ENCODE measurements at regions not wholly inside any gene's neighbourhood (a gene's known extent, or its start where the extent isn't known, plus 50 kb on each side); places are given as distances from the start of the nearest gene placed in this dataset.

DNA sequence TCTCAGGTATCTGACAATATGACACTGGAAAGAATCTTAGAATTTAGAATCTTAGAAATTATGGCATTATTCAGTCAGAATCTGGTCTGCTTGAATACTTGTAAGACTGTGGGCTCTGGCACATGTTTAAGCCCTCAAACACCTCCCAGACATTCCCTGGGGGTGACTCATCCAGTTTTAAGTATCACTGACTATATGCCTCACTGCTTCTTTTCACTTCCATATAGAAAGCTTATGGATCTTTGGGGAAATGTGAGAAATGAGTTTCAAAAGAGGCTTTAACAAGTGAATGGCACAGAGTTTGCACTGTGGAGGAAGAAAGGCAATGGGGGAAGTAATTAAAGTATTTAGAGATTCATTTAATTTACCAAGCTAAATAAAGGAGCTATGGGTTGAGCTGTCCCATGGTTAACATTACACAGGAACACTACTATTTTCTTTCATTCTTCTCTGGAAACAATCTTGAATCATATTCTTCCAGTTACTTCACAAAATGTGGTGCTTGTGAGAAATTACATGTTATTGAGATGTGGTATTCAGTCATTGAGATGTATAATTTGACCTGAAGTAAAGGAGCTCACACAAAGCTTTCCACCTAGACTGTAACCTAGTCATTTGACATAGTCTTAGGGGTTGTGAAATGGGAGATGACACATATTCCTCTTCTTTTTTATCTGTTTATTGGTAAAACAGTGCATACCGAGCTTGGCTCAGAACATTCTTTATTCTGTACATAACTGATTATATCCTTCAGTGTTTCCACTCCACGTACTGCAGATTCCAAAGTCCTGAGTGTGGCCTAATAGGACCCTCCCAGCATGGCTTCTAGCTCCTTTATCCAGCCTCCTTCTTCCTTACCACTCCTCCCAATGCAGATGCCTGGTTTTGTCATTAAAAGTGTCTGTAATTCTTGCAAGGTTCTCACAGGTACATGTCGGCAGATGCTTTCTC, 544.6 kb upstream of the NECTIN3 start:
- intact Hi-C loops (cut with micrococcal nuclease): no loop called here
- DNase-seq (no peak), ATAC-seq (no peak)

DNA sequence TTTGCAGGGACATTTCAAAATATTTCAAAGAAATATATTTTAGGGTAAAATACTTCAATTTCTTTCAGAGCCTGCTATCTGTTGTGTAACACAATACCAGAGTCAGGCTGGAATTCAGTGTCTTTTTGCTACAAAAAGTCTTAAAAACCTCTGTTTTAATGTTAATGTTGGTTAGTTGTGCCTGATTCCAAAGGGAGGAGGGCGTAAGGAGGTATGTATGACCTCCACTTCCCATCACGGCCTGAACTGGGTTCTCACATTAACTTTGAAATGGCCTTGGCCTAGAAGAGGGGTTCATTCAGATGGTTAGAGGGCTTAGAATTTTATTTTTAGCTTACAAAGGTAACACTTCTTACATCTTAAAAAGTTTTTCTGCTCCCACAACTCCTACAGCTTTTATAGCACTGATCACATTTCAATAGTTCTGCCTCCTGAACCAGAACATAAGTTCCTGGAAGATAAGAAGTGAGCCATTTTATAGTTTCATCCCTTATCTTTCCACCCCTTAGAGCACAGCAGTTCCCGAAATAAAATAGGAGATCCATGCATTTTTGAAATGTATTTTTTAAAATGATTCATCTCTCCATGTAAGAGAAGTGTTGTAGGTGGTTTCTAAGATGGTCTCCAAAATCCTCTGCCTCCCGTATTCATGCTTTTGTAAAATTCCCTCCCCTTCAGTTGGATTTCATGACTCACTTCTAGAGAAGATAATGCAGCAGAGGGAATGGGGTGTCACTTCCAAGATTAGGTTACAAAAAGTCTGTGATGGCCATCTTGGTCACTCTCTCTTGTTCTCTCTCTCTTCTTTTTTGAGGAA, 543.1 kb upstream of the NECTIN3 start:
- ATAC-seq (no peak), DNase-seq (no peak)
- intact Hi-C loops (cut with micrococcal nuclease): no loop called here

DNA sequence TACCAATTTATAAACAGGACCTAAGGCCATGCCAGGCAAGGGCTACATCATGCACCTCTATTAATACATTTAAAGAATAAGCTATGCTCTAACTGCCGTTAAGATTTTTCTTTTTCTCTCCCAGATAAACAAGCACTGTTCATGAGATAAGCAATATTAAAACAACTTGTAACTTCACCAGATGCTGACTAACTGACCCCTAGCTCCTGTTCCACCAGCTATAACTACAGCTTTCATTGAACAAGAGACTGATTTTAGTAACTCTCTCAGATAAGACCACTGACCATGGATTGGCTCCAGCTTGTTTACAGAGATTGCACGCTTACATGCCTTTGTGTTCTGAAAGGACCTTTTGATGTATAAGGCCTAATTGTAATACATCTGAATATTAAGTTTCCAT, 540.7 kb upstream of the NECTIN3 start:
- intact Hi-C loops (cut with micrococcal nuclease): no loop called here
- ATAC-seq (no peak), DNase-seq (no peak)

DNA sequence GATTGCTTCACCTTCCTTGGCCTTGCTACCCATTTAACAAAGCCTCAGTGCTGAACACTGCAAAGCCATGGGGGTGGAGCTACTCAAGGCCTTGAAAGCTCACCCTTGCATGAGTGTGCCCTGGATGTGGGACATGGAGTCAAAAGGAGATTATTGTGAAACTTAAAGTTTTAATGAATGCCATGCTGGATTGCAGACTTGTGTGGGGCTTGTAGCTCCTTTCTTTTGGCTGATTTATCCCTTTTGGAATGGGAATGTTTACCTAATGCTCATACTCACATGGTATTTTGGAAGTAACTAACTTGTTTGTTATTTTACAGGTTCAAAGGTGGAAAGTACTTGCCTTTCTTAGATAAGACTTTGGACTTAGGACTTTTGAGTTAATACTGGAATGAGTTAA, 538.5 kb upstream of the NECTIN3 start:
- no peak for DNase-seq
- intact Hi-C loops (cut with micrococcal nuclease): no loop called here
- no peak for ATAC-seq

DNA sequence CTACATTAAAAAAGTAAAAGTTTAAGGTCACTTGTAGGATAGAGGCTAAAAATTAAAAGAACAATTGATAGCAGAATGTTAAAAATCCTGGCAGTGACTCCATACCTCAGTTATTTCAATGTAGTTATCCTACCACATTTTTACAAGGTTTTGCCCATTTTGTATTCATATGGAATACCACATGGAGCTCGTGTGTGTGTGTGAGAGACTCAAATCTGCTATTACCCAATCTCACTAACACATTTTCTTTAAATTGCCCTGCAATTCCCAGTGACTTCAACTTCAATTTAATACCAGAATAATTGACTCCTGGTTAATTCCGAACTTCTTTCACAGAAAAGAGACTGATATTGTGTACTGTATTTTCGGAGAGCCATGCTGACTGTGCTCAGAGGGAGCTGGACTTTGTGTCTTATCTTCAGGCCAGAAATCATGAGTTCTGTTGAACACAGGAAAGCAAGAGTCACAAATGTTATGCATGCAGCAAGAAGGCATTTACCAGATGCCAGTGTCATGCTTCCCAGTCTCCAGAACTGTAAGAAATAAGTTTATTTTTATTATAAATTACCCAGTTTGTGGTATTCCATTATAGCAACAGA, 529.0 kb upstream of the NECTIN3 start:
- intact Hi-C loops (cut with micrococcal nuclease): no loop called here
- ATAC-seq (no peak), DNase-seq (no peak)

DNA sequence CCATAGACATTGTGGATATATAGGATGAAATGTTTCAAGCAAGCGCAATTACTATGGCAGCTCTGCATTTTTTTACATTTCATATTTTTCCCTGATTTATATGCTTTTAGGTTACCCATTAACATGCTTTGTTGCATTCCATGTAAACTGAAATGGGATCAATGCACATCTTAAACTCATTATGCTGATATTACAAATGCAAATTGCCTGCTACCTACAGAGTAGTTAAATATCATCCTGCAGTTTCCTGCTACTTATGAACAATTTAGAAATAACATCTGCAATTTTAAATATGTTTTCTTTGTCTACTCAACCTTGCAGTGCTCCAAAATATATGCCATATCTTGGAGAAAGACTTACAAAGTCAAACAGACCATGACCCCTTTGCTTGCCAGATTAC, 526.9 kb upstream of the NECTIN3 start:
- intact Hi-C loops (cut with micrococcal nuclease): no loop called here
- DNase-seq: no peak
- no peak for ATAC-seq

DNA sequence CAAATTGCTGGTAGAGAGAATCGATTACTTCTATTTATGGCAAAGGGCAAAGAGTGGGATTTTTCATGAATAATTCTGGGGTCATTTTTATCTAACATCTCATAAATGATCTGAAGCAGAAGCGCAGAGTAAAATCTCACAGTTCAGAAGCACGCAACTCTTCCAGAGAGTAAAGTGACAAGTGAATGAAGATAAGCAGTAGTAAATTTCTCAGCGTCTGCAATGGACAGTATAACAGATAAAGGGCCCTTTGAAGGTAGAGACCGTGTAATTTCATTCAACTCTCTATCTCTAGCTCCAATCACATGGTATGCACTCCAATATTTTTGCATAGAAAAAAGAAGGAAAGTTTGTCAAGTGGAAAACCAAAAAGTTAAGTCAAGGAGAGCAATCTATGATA, 521.1 kb upstream of the NECTIN3 start:
- intact Hi-C loops (cut with micrococcal nuclease): no loop called here
- DNase-seq (no peak), ATAC-seq (no peak)

DNA sequence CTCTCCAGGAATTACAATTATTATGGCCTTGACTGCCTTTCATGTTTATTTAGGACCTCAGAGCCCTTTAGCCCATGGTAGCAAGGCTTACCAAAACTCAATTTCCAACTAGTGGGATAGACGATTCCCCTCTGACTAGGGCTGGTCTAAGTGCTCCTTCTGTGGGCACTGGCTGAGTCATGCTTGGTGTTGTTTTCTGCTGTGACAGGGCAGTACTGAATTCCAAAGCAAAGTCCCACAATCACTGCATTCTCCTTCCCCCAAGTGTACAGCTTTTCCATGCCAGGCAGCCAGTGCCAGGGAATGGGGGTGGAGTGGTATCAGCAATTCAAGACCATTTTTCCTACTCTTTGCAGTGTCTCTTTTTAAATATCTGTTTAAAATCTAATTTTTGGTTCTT, 509.0 kb upstream of the NECTIN3 start:
- intact Hi-C loops (cut with micrococcal nuclease): no loop called here
- DNase-seq (no peak), ATAC-seq (no peak)

DNA sequence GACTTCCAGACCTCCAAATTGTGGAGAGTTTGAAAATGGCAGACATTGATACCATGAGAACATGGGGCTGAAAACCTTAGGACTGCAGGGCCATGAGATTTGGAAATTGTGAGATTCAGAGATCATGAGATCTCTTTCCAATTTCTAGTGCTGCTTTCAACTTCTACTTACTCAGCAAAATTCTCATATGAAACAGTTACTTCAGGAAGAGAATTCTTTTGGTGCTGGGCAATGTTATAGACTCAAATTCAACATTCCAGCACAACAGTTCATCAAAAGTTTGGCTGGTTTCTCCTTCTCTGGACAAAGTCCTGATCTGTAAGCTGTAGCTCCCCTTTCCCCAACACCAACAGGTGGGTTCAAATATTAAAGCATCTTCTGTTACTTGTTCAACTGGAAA, 506.9 kb upstream of the NECTIN3 start:
- DNase-seq (no peak), ATAC-seq (no peak)
- intact Hi-C loops (cut with micrococcal nuclease): no loop called here

DNA sequence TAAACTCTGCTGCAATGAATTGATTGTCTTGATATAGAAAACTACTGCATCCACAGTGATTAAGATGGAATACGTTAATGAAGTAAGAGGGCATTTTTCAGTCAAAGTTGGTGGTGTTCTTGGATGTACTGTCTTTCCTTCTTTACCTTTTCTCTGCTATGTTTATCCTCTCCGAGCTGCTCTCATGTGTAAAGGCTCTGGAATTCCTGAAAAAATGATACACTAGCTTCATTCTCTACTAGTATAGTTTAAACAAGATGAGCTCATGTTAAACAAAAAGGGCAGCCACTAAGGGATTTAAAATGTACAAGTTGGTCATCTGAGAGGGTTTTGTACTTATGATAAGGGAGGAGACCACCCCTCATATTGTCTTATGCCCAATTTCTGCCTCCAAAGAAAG, 504.6 kb upstream of the NECTIN3 start:
- intact Hi-C loops (cut with micrococcal nuclease): no loop called here
- no peak for DNase-seq
- ATAC-seq: no peak

DNA sequence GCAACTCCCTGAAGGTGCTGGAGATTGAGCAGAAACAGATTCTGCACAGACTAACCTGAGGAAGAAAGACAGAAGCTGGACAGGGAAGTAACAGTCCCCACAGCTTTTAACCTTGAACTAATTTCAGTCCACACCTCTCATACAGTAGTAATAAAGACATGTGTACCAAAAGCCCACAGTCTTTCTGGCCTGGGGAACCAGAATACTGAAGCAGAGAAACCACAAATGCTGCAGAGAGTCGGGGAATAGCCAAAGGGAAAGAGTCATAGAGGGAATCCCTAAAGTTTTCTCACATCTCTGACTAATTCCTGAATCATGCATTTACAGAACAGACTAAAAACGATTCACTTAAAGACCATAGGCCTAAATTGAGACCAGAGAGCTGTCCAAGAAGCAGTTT, 503.4 kb upstream of the NECTIN3 start:
- DNase-seq (no peak), ATAC-seq (no peak)
- intact Hi-C loops (cut with micrococcal nuclease): no loop called here

DNA sequence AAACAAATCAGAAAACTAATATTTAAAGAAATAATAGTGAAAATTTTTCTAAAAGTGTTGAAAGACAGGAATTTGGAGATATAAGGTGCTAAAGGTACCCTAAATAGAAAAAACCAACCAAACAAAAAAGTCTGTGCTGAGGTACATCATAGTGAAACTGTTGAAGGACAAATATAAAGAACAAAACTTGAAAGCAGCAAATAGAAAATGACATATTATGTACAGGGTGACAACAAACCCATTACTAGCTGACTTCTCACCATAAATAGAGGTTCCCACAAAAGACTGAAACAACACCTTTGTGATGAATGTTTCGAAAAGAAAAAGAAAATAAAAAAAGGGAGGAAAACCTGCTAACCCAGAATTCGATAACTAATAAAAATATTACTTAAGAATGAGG, 502.5 kb upstream of the NECTIN3 start:
- DNase-seq (no peak), ATAC-seq (no peak)
- intact Hi-C loops (cut with micrococcal nuclease): no loop called here

DNA sequence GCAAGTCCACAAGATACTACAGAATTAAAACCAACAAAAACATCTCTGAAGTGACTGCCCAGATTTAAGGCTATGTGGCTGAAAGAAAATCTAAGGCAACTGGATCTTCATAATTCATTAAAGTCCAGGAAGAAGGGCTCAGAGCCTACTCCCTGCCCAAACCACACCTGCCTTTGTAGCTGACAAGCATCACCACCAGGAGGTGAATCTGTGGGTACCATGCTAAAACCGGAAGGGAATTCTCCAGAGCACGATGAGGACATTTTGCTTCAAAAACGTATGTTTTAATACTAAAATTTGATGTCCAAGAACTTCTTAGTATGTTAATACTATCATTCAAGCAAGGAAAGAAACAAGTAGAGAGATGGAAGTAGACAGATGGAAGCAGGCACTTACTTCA, 495.9 kb upstream of the NECTIN3 start:
- intact Hi-C loops (cut with micrococcal nuclease): no loop called here
- no peak for DNase-seq
- ATAC-seq: no peak

DNA sequence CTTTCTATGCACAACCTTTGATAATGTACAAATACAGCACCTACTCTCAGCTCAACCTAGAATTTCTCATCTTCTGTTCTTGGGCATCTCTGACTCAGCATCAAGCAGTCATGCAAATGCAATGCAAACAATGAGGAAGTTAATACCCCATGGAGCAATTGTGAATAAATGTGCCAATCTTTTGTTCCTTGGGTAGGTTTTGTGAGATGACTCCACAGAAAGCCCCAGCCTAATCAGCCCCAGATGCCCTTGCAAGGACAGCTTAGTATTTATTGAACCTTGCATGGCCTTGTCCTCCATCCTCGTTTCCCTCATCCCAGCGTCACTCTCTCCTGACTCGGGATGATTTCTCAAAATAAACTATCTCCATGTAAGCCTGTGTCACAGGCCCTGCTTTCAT, 494.7 kb upstream of the NECTIN3 start:
- intact Hi-C loops (cut with micrococcal nuclease): no loop called here
- ATAC-seq (no peak), DNase-seq (no peak)

DNA sequence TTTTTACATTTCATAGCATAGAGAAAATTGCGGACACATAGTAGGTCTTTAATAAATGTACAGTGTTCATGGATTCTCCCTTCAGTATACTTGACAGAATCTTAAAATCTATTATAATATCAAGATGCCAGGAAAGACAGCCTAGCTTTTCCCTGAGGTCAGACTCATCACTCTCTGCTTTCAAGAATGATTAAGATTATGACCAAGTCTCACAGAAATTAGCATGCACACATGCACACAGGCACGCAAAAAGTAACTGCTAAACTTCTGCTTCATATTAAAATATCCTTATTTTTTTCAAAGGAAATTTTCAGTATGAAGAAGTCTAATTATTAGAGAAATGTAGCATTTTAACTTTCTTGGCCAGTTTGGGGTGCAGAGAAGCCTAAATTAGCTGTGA, 493.8 kb upstream of the NECTIN3 start:
- intact Hi-C loops (cut with micrococcal nuclease): no loop called here
- ATAC-seq: no peak
- no peak for DNase-seq

DNA sequence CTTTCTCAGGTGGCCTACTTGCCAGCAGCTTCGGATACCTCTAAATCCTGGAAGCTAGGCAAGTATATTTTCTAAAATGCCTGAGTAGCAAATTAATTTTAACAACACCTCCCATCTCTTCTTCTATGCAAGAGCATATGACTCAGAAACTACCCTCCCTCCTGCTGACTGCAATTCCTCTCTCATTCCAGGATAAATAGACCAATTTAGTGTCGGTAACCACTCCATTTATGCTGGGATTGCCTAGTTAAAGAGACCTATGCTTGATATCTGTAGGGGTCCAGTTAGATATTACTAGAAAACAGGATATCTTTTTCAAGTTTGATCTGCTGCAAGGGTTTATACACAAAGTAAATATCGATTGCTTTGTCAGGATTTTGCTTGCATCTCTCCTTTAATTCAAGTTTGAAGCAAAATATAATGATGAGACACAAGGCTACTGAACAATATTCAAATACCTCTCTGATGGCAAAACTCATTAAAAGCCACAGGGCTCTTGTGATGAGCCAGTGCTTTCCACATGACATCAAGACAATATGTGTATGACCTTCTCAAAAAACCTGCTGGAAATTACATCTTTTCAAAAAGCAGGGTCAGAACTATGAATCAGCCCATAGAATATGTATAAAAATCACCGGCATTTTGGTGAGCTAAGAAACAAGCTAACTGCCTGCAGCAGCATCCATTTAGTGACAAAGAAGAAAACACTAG, 491.6 kb upstream of the NECTIN3 start:
- intact Hi-C loops (cut with micrococcal nuclease): no loop called here
- ATAC-seq: no peak
- no peak for DNase-seq

DNA sequence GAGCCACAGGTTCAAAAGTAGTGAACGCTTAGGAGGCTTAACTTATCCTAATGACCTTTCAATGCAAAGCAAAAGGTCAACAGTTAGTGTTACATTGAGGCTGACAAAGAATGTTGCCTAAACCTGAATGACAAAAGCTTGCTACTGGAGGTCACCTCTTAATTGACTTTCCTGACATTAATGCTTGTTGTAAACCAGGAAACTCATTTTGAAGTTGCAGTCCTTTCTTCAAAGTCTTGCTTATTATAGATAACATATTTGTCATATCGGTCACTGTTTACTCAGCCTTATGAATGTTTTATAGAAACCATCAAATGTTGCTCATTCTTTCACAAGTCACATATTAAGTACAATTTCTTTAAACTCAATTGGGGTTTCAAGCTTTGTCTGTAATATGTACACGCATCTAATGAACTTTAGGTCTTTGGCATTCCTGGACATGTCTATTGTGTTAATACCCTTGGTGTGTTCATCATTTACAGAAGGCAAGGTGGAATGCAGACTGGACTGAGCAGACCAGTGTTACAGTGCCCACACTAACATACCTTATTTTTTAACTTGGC, 488.2 kb upstream of the NECTIN3 start:
- no peak for DNase-seq
- intact Hi-C loops (cut with micrococcal nuclease): no loop called here
- no peak for ATAC-seq

DNA sequence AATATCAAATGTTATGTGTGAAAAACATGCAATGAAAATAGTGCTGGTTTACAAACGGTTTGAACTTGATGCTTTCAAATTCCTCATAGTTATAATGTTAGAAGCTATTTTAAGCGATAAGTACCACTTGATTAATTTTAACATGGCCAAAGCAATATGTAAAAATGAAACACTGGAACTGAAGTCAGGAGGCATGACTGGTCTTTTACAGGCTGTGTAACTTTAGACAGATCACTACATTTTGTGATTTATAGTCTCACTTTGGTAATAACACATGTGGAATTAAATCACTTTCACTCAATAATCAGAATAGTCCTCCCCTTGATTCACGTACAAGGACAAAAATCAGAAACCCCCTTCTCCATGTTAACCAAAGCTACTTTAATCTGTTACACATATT, 482.7 kb upstream of the NECTIN3 start:
- no peak for ATAC-seq
- no peak for DNase-seq
- intact Hi-C loops (cut with micrococcal nuclease): no loop called here

DNA sequence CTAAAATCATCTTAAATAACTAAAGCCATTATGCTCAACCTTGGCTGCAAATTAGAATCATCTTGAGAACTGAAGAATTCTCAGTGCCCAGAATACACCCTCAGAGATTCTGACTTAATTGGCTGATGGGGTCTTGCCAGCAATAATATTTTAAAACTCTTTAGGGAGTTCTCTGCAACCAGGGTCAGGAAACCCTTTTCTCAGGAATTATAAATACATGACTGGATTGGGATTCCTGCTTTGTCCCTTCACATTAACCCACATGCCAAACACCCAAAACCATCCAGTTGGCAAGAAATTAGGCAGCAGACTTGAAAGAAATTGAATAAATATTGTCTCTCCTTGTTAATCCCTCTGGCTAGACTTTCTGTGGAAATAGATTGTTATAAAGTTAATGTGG, 482.3 kb upstream of the NECTIN3 start:
- ATAC-seq: no peak
- intact Hi-C loops (cut with micrococcal nuclease): no loop called here
- no peak for DNase-seq

All from left ventricle myocardium superior (tissue), 1 donor.